CD4-positive, alpha-beta T cell treated with Interleukin-6 at 100 ng/mL for 8 hours (primary cell): ENCODE measurements at regions not wholly inside any gene's neighbourhood (a gene's known extent, or its start where the extent isn't known, plus 50 kb on each side); places are given as distances from the start of the nearest gene placed in this dataset.
"Not testable (repeated sequence)": the region's sequence is repeated elsewhere in the genome, so short reads cannot be mapped to it uniquely, and the experiment has no call there.

ENCODE experiments used
- DNase-seq: peaks from one replicate; pipeline ENCODE4 v3.0.0-alpha.2; 2020; ENCODE audit warnings: mixed read lengths, low spot score

DNA sequence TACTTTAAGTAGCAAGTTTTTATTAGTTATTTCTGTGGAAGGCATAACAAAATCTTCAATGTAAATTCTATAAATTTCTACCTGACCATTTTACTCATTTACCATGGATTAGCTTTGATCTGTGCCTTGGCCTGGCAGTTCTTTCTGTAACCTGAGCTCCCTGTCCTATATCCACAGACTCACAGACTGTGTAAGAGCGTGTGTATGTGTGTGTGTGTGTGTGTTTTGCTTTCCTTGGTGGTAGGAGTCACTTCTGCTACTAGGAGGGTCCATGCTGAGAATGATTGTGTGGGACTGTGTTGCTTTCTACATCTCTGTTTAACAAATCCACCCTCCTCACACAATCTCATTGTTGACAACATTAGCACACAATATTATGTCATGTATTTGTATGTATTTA, 221.2 kb upstream of the PELI2 start:
- DNase-seq = no peak

DNA sequence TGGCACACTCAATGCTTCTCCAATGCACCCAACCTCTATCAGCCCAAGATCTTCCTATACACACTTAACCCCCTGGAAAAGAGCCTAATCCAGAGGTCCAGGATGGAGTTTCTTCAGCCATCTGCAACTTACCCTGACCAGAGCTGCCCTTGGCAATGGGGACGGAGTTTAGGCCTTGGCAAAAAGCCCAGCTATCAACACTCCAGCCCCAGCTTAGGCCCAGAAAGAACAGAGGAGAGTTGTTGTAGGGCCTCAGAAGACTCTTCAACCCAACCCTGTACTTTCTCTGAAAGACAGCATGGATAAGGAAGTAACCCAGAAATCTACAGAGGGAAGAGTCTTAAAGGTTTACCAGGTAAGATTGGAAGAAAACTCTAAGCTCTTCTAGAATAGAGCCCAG, 219.3 kb upstream of the PELI2 start:
- DNase-seq = no peak

DNA sequence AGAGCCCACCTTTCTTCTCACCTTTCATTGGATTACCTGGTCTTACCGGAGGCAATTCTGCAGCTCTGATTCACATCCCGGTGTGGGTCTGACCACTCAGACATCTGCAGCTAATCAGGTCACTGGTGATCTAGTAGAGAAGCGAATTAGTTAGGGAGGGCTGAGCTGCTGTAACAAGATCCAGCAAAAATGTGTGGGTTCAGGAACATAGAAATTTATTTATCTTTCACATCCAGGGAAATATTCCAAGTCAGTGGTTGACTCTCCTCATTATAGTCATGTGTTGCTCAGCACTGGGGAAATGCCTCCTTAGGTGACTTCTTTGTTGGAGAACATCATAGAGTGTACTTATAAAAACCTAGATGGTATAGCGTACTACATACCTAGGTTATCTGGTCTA, 218.7 kb upstream of the PELI2 start:
- no peak for DNase-seq

DNA sequence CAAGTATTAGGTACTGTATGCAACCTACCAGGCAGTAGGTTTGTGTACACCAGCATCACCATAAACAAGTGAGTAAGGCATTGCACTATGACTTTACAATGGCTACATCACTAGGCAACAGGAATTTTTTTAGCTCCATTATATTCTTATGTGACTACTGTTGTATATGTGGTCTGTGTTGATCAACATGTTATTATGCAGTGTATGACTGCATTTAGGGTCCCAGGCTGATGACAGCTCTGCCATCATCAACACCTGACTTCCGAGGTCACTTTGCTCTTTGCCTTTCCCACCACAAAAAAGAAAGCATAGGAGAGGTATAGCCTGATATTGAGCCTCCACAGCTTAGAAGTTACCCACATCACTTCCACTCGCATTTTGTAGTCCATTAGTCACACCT, 217.5 kb upstream of the PELI2 start:
- no peak for DNase-seq

DNA sequence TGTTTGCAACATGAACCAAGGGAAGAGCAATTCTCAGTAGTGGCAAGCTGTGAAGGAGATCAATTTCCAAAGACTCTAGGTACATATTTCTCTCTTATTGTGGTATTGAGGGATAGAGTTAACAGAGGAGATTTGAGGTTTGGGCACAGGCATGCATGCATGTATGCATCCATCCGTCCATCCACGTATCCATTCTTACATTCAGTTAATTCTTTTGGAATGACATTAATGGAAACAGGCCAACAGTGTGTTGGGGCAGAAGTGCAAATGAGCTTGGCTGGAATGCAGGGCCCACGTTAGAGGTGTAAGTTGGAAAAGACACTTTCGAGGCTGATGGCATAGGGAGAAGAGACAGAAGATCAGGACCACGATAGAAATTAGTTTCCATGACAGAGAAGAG, 216.9 kb upstream of the PELI2 start:
- DNase-seq = no peak

DNA sequence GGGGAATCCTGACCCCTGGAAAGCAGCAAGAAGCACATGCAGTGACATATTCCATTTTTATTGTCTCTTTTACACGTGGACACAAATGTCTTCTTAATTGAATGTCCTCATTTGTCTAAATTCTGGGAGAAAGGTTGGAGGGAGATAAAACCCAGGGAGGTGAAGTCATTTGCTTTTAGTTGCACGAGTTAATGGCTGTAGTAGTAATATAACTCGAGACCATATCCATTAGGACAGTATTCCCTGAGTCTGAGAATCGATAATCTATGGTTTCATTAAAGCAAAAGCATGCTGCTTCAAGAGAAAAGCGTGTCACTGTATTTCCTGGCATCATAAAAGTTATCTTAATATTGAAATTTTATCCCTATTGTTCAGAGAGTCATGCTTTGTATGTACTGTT, 216.0 kb upstream of the PELI2 start:
- no peak for DNase-seq

DNA sequence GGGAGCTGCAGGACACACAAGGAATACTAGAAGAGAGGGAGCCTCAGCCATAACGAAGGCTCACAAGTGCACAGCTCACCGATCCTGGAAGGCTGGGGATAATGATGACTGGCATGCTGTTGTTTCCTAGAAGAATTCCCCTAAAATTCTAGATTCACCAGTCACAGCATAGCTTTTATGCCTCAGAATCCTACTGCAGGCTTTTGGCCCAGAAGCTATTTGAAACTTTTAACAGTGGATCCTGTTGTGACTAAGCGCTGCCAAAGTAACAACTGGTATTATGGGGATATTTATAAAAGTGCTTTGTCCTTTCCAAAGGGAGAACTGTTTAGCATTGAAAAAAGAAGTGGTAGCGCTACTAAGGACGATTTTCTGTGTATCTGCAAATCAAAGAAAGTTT, 214.1 kb upstream of the PELI2 start:
- no peak for DNase-seq

DNA sequence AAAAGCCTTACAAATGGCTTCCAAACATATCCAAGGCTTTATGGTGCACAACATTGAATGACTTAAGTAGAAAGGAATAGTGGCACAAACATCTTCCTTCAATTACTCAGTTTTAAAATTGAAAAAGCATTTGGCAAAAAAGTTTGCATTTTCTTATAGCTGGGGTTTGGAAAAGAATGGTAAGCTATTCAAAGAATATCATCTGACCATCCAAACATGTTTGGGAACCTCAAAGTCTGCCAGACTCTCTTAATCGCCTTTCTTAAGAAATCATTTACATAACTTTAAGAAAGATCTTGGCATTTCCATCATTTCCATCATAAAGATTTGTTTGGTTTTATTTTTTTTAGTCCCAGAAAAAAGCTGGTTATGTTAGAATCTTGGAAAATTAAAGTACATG, 210.1 kb upstream of the PELI2 start:
- no peak for DNase-seq

DNA sequence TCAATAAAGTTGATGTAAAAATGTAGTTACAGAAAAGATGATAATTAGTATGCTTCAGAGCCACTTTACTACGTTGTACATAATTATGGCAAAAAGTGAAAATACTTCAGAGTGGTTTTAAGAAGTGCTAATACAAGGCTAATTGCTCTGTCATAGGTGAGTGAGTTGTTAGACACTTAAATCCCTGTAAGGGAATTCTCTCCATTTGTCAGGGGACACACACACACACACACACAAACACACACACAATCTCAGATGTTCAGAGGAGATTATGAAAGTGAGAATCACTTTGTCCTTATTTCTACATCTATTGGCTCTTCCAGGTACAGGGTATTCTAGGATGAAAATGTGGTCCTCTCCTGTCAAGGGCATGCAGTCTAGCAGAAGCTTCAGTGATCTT, 208.3 kb upstream of the PELI2 start:
- no peak for DNase-seq

DNA sequence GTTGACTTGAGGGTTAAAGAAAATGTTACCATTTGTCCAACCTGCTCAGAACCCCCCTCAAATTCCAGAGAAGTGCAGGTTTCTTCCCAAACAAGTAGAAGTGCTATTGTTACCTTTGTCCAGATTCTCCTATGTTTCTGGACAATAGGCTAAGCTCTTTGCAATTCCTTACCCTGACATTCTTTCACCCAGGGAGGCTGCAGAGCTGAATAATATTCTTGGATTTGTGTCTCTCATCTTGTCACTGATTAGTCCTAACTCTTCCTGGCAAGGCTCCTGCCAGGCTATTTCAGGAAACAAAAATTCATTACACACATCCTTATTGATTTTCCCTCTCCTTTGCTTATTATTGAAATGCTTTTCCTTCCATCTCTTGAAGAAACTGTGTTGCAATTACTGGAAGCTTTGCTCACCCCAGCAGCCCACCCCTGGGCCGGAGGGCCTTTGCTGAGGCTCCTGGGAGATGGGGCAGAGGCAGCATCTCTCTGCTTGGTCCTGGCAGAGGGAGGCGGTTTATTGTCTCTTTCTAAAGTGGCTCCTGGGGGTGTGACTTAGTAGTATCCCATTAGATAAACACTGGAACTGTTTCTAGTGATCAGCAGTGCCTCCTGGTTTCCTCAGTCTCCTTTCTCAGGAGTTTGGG, 207.5 kb upstream of the PELI2 start:
- DNase-seq = no peak

DNA sequence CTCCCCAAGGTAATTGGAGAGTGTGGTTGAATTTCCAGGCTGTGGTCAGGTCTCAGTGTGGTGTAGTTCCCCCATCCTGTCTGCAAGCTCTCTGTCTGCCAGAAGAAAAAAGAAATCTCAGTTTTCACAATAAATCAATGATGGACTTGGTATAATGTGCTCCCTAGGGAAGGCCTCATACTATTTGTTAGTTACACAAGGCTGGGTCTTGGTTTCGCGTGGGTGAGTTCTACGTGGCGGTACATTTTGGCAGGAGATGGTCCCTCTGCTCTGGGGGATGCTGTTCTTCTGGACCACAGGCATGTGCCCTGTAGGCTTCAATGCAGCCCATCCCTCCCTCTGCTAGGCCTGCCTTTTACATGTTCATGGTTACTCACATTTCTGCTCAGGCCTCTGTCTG, 206.4 kb upstream of the PELI2 start:
- no peak for DNase-seq

DNA sequence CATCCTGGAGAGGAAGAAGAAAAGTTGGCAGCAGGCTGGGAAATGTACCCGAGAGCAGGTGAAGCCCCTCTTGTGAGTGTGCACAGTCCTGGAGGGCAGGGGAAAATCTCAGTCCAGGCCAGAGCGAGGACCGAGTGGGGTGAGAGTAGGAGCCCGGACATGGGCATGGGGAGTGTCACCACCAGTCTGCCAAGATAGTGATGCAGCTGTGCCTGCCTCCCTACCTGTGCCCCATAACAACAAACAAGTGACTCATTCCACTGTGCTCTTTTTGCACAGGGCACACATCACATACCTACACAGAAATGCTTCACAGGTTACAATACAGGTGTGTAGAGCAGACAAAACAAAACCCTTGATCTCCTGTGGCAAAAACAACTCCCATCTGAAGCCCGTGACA, 205.9 kb upstream of the PELI2 start:
- DNase-seq = no peak

DNA sequence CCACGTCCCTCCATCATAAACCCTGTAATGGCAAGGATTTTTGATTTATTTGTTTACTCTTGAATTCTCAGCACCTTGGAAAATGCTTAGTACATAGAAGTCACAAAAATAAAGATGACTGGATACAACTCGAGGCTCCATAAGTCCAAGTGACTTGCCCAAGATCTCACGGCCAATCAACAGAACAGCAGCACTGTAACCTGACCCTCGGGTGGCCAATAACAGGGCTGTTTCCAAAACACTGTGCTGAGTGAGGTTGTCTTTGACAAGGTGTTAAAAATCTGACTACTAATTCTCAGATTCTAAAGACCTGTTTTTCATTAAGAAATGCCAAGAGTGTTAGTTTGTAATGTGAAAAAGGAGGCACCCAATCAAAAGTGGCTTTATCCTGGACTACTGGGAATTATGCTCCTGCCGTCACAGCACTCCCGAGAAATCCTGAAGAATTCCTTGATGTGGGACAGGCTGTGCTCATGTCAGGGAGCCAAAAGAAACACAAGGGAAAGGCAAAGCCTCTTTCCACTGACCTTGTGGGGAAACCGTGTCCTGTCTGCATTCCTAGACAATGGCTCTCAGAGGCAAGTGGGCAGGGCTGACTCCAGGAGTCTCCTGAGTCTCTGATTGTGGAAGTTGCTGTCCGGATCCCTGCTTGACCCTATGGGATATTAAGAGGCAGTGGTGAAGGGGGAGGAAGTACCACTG, 204.7 kb upstream of the PELI2 start:
- no peak for DNase-seq

DNA sequence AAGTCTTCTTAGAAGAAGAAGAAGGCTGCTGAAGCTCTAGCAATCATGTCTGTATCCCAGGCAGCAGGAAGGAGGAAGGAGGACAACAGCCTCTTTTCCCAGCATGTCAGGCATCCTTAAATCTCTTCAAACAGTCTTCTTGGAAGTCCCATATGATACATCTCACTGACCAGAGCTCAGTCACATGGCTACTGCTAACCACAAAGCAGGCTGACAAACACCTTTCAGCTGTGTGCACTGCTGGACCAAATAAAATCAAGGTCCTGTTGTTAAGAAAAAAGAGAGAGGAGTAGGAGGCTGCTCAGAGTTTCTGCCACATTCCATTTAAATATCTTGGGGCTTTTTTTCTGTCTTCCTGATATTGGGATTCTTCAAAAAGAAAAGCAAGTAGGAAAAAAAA, 203.4 kb upstream of the PELI2 start:
- DNase-seq = no peak

DNA sequence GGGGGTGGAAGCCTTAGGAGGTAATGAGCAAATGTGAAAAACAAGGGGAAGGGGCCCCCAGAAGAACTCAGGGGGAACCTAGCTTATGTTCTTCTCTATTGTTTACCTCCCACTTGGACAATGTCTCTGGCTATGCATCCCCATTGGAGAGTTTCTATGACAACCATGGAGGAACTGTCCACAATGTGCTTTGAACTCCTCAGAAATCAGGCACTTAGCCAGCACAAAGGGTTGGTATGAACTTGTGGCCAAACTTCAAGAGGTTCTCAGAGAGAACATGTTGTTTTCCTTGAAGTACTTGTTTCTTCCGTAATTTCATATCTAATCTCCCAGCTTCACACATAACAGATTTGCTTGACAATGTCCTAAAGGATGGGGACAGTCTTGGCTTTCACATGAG, 202.8 kb upstream of the PELI2 start:
- no peak for DNase-seq

DNA sequence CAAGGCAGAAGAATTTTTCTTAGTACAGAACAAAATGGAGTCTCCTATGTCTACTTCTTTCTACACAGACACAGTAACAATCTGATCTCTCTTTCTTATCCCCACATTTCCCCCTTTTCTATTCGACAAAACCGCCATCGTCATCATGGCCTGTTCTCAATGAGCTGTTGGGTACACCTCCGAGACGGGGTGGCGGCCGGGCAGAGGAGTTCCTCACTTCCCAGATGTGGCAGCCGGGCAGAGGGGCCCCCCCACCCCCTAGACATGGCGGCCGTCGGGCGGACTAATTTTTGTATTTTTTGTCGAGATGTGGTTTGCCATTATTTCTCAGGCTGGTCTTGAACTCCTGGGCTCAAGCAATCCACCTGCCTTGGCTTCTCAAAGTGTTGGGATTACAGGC, 198.4 kb upstream of the PELI2 start:
- not testable (repeated sequence) for DNase-seq

DNA sequence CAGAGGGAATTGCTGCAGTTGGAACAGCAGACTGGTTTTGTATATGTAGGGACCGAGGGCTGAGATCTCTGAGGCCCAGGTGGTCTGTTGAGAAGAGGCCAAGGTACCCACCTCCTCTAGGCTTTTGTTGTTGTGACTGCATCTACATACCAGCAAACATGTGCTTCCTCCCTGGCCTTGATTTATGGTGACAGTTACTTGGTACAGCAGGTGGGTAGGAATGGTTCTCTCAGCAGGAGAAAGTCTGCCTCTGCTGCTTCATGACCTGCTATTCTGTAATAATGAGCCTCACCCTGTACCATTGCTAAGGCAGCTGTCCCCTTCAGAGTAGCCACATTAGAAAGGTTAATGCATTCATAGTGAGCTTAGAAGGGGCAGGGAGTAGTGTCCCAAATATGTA, 196.7 kb upstream of the PELI2 start:
- DNase-seq = no peak

DNA sequence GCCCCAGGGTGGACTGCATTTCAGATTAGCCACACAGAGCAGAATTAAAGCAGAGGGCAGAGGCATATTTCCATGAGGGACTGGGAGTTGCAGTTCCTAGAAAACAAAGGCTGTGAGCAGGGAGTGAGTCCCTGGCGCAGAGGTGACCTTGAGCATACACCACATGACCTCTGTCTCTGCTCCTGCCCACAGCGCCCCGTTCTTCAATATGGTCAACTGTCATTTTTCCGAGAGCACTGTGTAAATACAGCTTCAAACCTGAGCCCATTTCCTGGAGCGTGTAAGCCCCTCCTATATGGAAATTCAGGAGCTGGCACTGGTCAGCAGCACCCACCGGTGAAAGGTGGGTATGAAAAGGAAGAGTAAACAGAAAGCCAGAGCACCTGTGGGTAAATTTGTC, 192.2 kb upstream of the PELI2 start:
- no peak for DNase-seq

DNA sequence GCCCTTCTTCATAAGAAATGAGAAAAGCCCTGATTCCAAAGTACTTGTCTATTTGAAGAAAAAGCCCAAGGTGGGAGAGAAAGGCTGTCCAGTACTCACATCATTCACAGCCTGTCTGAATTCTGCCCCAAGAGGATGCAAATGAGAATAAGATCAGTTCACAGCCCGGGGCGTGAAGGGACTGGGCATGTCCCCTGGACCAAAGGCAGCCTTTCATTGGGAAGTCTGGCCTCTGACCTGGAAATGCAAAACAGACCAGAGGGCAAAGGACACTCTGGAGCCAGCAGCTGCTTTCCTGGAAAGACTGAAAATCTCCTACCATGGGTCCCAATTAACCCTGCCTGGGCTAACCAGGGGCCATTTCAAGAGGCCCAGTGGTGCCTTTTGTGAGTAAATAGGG, 191.2 kb upstream of the PELI2 start:
- no peak for DNase-seq

DNA sequence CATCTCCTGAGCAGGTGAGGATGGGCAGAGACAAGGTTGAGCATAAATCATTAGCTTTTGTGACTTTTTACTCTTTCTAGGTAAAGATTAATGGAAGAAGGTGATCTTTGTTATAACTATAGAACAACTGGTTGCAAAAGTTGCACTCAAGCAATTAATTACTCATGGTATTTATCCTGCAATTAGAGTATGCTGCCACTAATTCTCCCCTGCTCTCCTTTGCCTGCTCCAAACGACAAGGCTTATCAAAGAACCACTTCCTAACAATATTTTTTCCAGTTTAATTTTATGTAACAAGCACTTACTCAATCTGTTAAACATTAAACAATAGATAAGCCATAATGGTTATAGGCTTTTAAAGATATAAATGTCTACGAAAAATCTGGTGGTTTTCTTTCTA, 189.9 kb upstream of the PELI2 start:
- no peak for DNase-seq

DNA sequence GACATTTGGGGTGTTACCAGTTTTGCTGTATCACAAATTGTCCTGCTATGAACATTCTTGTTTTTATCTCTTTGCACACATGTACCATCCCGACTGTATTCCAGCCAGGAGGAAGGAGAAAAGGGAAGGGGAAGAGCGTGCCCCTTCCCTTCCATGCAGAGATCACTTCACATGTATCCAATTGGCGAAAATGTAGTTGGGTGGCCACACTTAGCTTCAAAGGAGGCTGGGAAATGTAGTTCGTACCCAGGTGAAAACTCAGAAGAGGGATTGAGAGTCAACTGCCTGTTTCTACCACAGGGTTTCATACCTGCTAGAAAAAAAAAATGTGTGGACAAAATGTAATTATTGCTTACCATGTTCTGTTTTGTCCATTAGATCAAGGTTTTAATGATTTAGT, 189.1 kb upstream of the PELI2 start:
- DNase-seq = no peak

DNA sequence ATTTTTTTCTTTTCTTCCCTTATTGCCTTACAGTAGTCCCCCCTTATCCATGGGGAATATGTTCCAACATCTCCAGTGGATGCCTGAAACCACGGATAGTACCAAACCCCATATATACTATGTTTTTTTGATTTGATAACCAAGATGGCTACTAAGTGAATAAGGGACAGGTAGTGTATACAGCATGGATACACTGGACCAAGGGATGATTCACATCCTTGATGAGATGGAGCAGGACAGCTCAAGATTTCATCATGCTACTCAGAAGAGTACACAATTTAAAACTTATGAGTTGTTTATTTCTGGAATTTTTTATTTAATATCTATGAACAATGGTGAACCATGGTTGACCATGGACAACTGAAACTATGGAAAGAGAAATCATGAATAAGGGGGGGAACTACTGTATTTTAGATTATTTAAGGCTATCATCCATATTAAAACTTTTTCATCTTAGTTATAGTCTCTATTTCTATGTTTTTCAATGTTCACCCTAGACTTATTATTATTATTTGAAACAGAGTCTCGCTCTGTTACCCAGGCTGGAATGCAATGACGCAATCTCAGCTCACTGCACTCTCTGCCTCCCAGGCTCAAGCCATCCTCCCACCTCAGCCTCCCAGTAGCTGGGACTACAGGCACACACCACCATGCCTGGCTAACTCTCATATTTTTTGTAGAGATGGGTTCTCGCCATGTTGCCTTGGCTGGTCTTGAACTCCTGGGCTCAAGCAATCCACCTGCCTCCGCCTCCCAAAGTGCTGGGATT, 188.0 kb upstream of the PELI2 start:
- DNase-seq = no peak

DNA sequence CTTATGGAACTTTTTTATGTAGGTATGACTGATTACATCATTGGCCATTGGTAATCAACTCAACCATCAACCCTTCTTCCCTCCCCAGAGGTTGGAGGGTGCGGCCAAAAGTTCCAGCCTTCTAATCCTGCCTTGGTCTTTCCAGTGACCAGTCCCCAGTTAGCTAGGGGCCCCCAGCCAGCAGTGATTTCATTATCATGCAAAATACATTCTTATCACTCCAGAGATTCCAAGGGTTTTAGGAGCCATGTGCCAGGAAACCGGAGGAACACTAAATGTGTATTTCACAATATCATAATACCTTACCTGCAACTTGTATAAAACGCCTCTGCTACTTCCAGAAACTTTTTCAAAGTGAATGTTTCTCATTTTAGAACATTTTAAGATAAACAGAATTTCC, 181.5 kb upstream of the PELI2 start:
- no peak for DNase-seq
